ENCODE measurements at regions not wholly inside any gene's neighbourhood (a gene's known extent, or its start where the extent isn't known, plus 50 kb on each side); places are given as distances from the start of the nearest gene placed in this dataset.

GRCh38 chr6:22041797-22042480, 254.9 kb downstream of the PRL start:
- DNase-seq = peak; percentile 3

GRCh38 chr6:22042706-22043105, 254.1 kb downstream of the PRL start:
- no peak for DNase-seq

- DNase-seq = no peak
Measured at GRCh38 chr6:22043284-22043962, 253.4 kb downstream of the PRL start.

- DNase-seq = no peak
Measured at GRCh38 chr6:22045261-22045912, 251.4 kb downstream of the PRL start.

- no peak for DNase-seq
Measured at GRCh38 chr6:22049002-22049401, 247.8 kb downstream of the PRL start.

GRCh38 chr6:22053391-22053997, 243.3 kb downstream of the PRL start:
- DNase-seq = no peak

GRCh38 chr6:22056398-22056797, 240.4 kb downstream of the PRL start:
- no peak for DNase-seq

GRCh38 chr6:22057962-22058361, 238.9 kb downstream of the PRL start:
- DNase-seq = no peak

- no peak for DNase-seq
Measured at GRCh38 chr6:22059126-22059525, 237.7 kb downstream of the PRL start.

- no peak for DNase-seq
Measured at GRCh38 chr6:22059946-22060345, 236.9 kb downstream of the PRL start.

GRCh38 chr6:22062807-22063408, 233.9 kb downstream of the PRL start:
- DNase-seq = no peak

- DNase-seq = no peak
Measured at GRCh38 chr6:22064558-22064957, 232.3 kb downstream of the PRL start.

GRCh38 chr6:22067122-22067521, 229.7 kb downstream of the PRL start:
- no peak for DNase-seq

- no peak for DNase-seq
Measured at GRCh38 chr6:22067671-22068070, 229.2 kb downstream of the PRL start.

GRCh38 chr6:22068561-22069305, 228.1 kb downstream of the PRL start:
- DNase-seq = no peak

GRCh38 chr6:22069306-22069800, 227.5 kb downstream of the PRL start:
- no peak for DNase-seq

- DNase-seq = peak; percentile 3
Measured at GRCh38 chr6:22071270-22072041, 225.4 kb downstream of the PRL start.

GRCh38 chr6:22072949-22073348, 223.9 kb downstream of the PRL start:
- no peak for DNase-seq

GRCh38 chr6:22073516-22074198, 223.2 kb downstream of the PRL start:
- DNase-seq = no peak

- DNase-seq = no peak
Measured at GRCh38 chr6:22078288-22078687, 218.5 kb downstream of the PRL start.

Data from HCEC 1CT (cell line).